ENCODE measurements at regions not wholly inside any gene's neighbourhood (a gene's known extent, or its start where the extent isn't known, plus 50 kb on each side); places are given as distances from the start of the nearest gene placed in this dataset.
A peak's percentile ranks its signal among the peaks of the same experiment; 100 is the strongest.

- intact Hi-C loops (cut with DNase I): no loop called here
- TF ChIP-seq POLR2A (IDR thresholded peaks at IDR 0.05) (no peak), CTCF (IDR thresholded peaks at IDR 0.05) (no peak)
- peaks cover 0 to 6% of the 10 kb centered on the region in 2 donors for H3K4me1 ChIP-seq (replicated peaks in 1 of 2)
- no peaks in the 10 kb centered on the region for H3K9me3 ChIP-seq (replicated peaks in 1 of 3)
- WGBS, 4 donors: 60 to 77% (median 66%) methylated on average over 5 of the region's 5 CpGs
- DNase-seq: peak in 1 of 7 donors; percentile 29
- no peaks in the 10 kb centered on the region for H3K36me3 ChIP-seq (replicated peaks in 1 of 2)
- H3K4me3 ChIP-seq: no peak overlapping the region
- peaks cover 3% of the 10 kb centered on the region for H3K27me3 ChIP-seq
- H3K27ac ChIP-seq: no peak overlapping the region
Measured at GRCh38 chr1:228825840-228826484, 90.7 kb downstream of the RHOU start.

GRCh38 chr1:228827019-228827418, 91.7 kb downstream of the RHOU start:
- WGBS, 4 donors: 46 to 58% (median 52%) methylated on average over 3 of the region's 3 CpGs

GRCh38 chr1:228828151-228828550, 92.9 kb downstream of the RHOU start:
- Histone ChIP-seq H3K9me3 (replicated peaks in 1 of 3) (no peaks in the 10 kb centered on the region), H3K4me1 (replicated peaks in 1 of 2) (peaks cover 0 to 6% of the 10 kb centered on the region in 2 donors), H3K27ac (no peak overlapping the region), H3K36me3 (replicated peaks in 1 of 2) (no peaks in the 10 kb centered on the region), H3K4me3 (no peak overlapping the region), H3K27me3 (peaks cover 3% of the 10 kb centered on the region)
- DNase-seq: no peak
- intact Hi-C loops (cut with DNase I): no loop called here
- TF ChIP-seq CTCF (IDR thresholded peaks at IDR 0.05): no peak
- TF ChIP-seq POLR2A (IDR thresholded peaks at IDR 0.05): no peak

More at GRCh38 chr1:228827019-228827418, 91.7 kb downstream of the RHOU start:
- Histone ChIP-seq H3K27me3 (peaks cover 3% of the 10 kb centered on the region), H3K4me1 (replicated peaks in 1 of 2) (peaks cover 0 to 6% of the 10 kb centered on the region in 2 donors), H3K36me3 (replicated peaks in 1 of 2) (no peaks in the 10 kb centered on the region), H3K4me3 (no peak overlapping the region), H3K27ac (no peak overlapping the region), H3K9me3 (replicated peaks in 1 of 3) (no peaks in the 10 kb centered on the region)
- no peak for TF ChIP-seq POLR2A (IDR thresholded peaks at IDR 0.05)
- TF ChIP-seq CTCF (IDR thresholded peaks at IDR 0.05): no peak
- peak in 1 of 7 donors; percentile 13 for DNase-seq
- intact Hi-C loops (cut with DNase I): no loop called here

- Histone ChIP-seq H3K27ac (no peak overlapping the region), H3K4me3 (no peak overlapping the region), H3K27me3 (no peaks in the 10 kb centered on the region), H3K9me3 (replicated peaks in 1 of 3) (no peaks in the 10 kb centered on the region), H3K4me1 (replicated peaks in 1 of 2) (peaks cover 0 to 6% of the 10 kb centered on the region in 2 donors), H3K36me3 (replicated peaks in 1 of 2) (no peaks in the 10 kb centered on the region)
- WGBS, 4 donors: 84 to 96% (median 91%) methylated on average over 9 to 14 of the region's 14 CpGs
- TF ChIP-seq CTCF (IDR thresholded peaks at IDR 0.05): no peak
- no peak for TF ChIP-seq POLR2A (IDR thresholded peaks at IDR 0.05)
- intact Hi-C loops (cut with DNase I): no loop called here
- DNase-seq: peak in 1 of 7 donors; percentile 36
Measured at GRCh38 chr1:228830185-228830953, 95.1 kb downstream of the RHOU start.
